B cell (primary cell): ENCODE measurements at regions not wholly inside any gene's neighbourhood (a gene's known extent, or its start where the extent isn't known, plus 50 kb on each side); places are given as distances from the start of the nearest gene placed in this dataset.

Source experiments
- ATAC-seq: fragments of 200-7000 bp; cut with Tn5 transposase; one replicate; pipeline ENCODE4 v1.10.0; 2021; ENCODE audit warnings: low read depth, mild to moderate bottlenecking, moderate number of reproducible peaks, moderate library complexity
- CTCF ChIA-PET: fragments of 350-600 bp; sonication (Branson Sonifier 250); formaldehyde crosslinking; loops from one replicate; lab custom pipeline; 2021; ENCODE audit warnings: antibody characterized with exemption, inconsistent platforms; lab: Charles Lee
- POLR2A ChIA-PET: fragments of 350-600 bp; sonication (Branson Sonifier 250); formaldehyde crosslinking; loops from one replicate; lab custom pipeline; 2021; ENCODE audit warnings: antibody characterized with exemption; lab: Charles Lee
- DNase-seq: peaks from one replicate; pipeline ENCODE4 v3.0.0; 2013
- H2AFZ ChIP-seq: 2 replicates; pipeline ENCODE4 v1.6.1; 2012; ENCODE audit warnings: mild to moderate bottlenecking, low read depth, low read length; ENCODE audit not compliant: insufficient read depth, poor library complexity, severe bottlenecking
- H3K27ac ChIP-seq, 2 donors: 1 replicate in 1 of 2; 2 replicates in 1 of 2; pipeline ENCODE4 v1.5.1; 2012 to 2013; ENCODE audit warnings: low read length in 2 of 2, mild to moderate bottlenecking in 2 of 2, moderate library complexity in 1 of 2
- H3K27me3 ChIP-seq, 4 experiments: fragments of 200-600 bp in 1 of 4; sonication (generic) in 1 of 4; replicated peaks in 1 of 4; 1 replicate in 2 of 4; 2 replicates in 2 of 4; pipeline versions ENCODE4 v1.6.1 to v1.7.0; 2013 to 2016; ENCODE audit warnings: low read length in 3 of 4, mild to moderate bottlenecking in 2 of 4, mixed read lengths in 1 of 4, moderate library complexity in 1 of 4; ENCODE audit not compliant: insufficient read depth in 4 of 4, control insufficient read depth in 3 of 4; ENCODE audit errors: control extremely low read depth in 1 of 4
- H3K36me3 ChIP-seq, 2 experiments: replicated peaks in 1 of 2; 1 replicate in 1 of 2; 2 replicates in 1 of 2; pipeline versions ENCODE4 v1.6.1 to v1.7.1; 2013; ENCODE audit warnings: low read length in 1 of 2; ENCODE audit not compliant: insufficient read depth in 2 of 2, control insufficient read depth in 1 of 2; ENCODE audit errors: control extremely low read depth in 1 of 2, extremely low read depth in 1 of 2
- H3K4me1 ChIP-seq, 2 donors: fragments of 200-600 bp in 1 of 2; sonication (generic) in 1 of 2; 1 replicate in 1 of 2; 2 replicates in 1 of 2; pipeline versions ENCODE4 v1.5.1 to v1.6.1; 2013 to 2017; ENCODE audit warnings: low read length in 2 of 2; ENCODE audit not compliant: control insufficient read depth in 2 of 2, insufficient read depth in 2 of 2
- H3K4me2 ChIP-seq: replicated peaks from 2 replicates; pipeline ENCODE3; 2012; ENCODE audit warnings: mild to moderate bottlenecking, low read depth, low read length; ENCODE audit not compliant: poor library complexity, severe bottlenecking
- H3K4me3 ChIP-seq, 5 experiments: fragments of 200-600 bp in 1 of 5; sonication (generic) in 1 of 5; 1 replicate in 3 of 5; 2 replicates in 2 of 5; pipeline versions ENCODE4 v1.5.1 to v1.7.0; 2011 to 2016; ENCODE audit warnings: low read length in 4 of 5, mild to moderate bottlenecking in 4 of 5, low read depth in 2 of 5, control low read depth in 1 of 5, moderate library complexity in 1 of 5; ENCODE audit not compliant: insufficient read depth in 1 of 5; ENCODE audit errors: control extremely low read depth in 1 of 5, extremely low read depth in 1 of 5
- H3K79me2 ChIP-seq: fragments of 200-600 bp; sonication (generic); one replicate; pipeline ENCODE4 v1.6.0; 2016; ENCODE audit warnings: low read length; ENCODE audit not compliant: control insufficient read depth, insufficient read depth
- H3K9ac ChIP-seq: fragments of 200-600 bp; sonication (generic); 2 replicates; pipeline ENCODE4 v1.6.1; 2017; ENCODE audit warnings: mild to moderate bottlenecking, low read length, moderate library complexity
- H3K9me3 ChIP-seq, 3 donors: one replicate each; pipeline versions ENCODE4 v1.6.1 to v1.7.1; 2013; ENCODE audit warnings: low read length in 2 of 3; ENCODE audit not compliant: control insufficient read depth in 2 of 3, insufficient read depth in 1 of 3; ENCODE audit errors: control extremely low read depth in 1 of 3
- H4K20me1 ChIP-seq: 2 replicates; pipeline ENCODE4 v1.6.0; 2012; ENCODE audit warnings: mild to moderate bottlenecking, low read length; ENCODE audit not compliant: insufficient read depth, control insufficient read depth, poor library complexity, severe bottlenecking
- H3K27ac Mint-ChIP-seq: one replicate; pipeline ENCODE4 v1.8.0; 2021; ENCODE audit warnings: mixed read lengths
- H3K27me3 Mint-ChIP-seq: one replicate; pipeline ENCODE4 v1.8.0; 2021; ENCODE audit warnings: mixed read lengths
- H3K4me1 Mint-ChIP-seq: one replicate; pipeline ENCODE4 v1.8.0; 2021; ENCODE audit warnings: mixed read lengths
- H3K4me3 Mint-ChIP-seq: one replicate; pipeline ENCODE4 v1.8.0; 2021; ENCODE audit warnings: mixed read lengths
- H3K9me3 Mint-ChIP-seq: one replicate; pipeline ENCODE4 v1.8.0; 2022; ENCODE audit warnings: mixed read lengths; ENCODE audit not compliant: insufficient read depth
- EZH2 ChIP-seq: IDR thresholded peaks from 2 replicates; pipeline ENCODE4 v1.6.1; 2012; ENCODE audit warnings: borderline replicate concordance, low read depth, mild to moderate bottlenecking, moderate library complexity, low read length; ENCODE audit not compliant: insufficient read depth, poor library complexity, severe bottlenecking
- WGBS: methylation state at CpG from one replicate; pipeline ENCODE4 v1.1.5; 2013; ENCODE audit warnings: missing lambda C conversion rate; ENCODE audit not compliant: insufficient coverage; 5-methylcytosine and 5-hydroxymethylcytosine counted together
- intact Hi-C: fragments of 100-400 bp; cut with micrococcal nuclease; formaldehyde crosslinking; loops from one replicate; pipeline ENCODE4 v1.10.0; 2022
- TF ChIP-seq, protein P1 (sequence below): fragments of 200-600 bp; IDR thresholded peaks from one replicate; pipeline ENCODE4 v1.8.0; 2022; ENCODE audit warnings: antibody characterized with exemption, mild to moderate bottlenecking

DNA sequence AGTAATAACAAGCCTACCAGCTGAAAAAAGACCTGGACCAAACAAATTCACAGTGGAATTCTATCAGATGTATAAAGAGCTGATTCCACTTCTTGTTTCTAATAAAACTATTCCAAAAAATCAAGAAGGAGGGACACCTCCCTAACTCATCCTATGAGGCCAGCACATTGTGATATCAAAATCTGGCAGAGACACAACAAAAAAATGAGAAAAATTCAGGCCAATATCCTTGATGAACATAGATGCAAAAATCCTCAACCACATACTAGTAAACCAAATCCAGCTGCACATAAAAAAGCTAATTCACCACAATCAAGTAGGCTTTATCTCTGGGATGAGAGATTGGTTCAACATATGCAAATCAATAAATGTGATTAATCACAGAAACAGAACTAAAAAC, 147.9 kb upstream of the NEIL3 start:
- no peaks in the 10 kb centered on the region for H3K36me3 ChIP-seq
- Mint-ChIP-seq H3K27ac (no peak overlapping the region), H3K27me3 (no peaks in the 10 kb centered on the region), H3K4me1 (no peaks in the 10 kb centered on the region), H3K9me3 (peaks cover 2% of the 10 kb centered on the region), H3K4me3 (no peak overlapping the region)
- H3K27ac ChIP-seq = no peak overlapping the region
- no peaks in the 10 kb centered on the region for H3K9me3 ChIP-seq
- intact Hi-C loops = no loop called here
- no peak for TF ChIP-seq EZH2
- TF ChIP-seq, protein P1, sequence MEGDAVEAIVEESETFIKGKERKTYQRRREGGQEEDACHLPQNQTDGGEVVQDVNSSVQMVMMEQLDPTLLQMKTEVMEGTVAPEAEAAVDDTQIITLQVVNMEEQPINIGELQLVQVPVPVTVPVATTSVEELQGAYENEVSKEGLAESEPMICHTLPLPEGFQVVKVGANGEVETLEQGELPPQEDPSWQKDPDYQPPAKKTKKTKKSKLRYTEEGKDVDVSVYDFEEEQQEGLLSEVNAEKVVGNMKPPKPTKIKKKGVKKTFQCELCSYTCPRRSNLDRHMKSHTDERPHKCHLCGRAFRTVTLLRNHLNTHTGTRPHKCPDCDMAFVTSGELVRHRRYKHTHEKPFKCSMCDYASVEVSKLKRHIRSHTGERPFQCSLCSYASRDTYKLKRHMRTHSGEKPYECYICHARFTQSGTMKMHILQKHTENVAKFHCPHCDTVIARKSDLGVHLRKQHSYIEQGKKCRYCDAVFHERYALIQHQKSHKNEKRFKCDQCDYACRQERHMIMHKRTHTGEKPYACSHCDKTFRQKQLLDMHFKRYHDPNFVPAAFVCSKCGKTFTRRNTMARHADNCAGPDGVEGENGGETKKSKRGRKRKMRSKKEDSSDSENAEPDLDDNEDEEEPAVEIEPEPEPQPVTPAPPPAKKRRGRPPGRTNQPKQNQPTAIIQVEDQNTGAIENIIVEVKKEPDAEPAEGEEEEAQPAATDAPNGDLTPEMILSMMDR = no peak
- ChIA-PET POLR2A (no interaction called here), CTCF (no interaction called here)
- H2AFZ ChIP-seq = no peak overlapping the region
- H3K4me3 ChIP-seq = no peak overlapping the region
- H3K27me3 ChIP-seq = no peaks in the 10 kb centered on the region
- ATAC-seq = no peak
- no peaks in the 10 kb centered on the region for H4K20me1 ChIP-seq
- no peaks in the 10 kb centered on the region for H3K4me1 ChIP-seq
- no peak overlapping the region for H3K9ac ChIP-seq
- H3K79me2 ChIP-seq = no peaks in the 10 kb centered on the region
- H3K4me2 ChIP-seq = no peak overlapping the region
- DNase-seq = no peak

- no peaks in the 10 kb centered on the region for H3K79me2 ChIP-seq
- H3K4me3 ChIP-seq = no peak overlapping the region
- ChIA-PET CTCF (no interaction called here), POLR2A (no interaction called here)
- Mint-ChIP-seq H3K4me3 (no peak overlapping the region), H3K27ac (no peak overlapping the region), H3K9me3 (peaks cover 4% of the 10 kb centered on the region), H3K4me1 (no peaks in the 10 kb centered on the region), H3K27me3 (no peaks in the 10 kb centered on the region)
- intact Hi-C loops = no loop called here
- no peak overlapping the region for H3K4me2 ChIP-seq
- H3K9ac ChIP-seq = no peak overlapping the region
- TF ChIP-seq EZH2 = no peak
- TF ChIP-seq, protein P1 = no peak
- H3K27me3 ChIP-seq = no peaks in the 10 kb centered on the region
- H3K9me3 ChIP-seq = no peaks in the 10 kb centered on the region
- no peak overlapping the region for H3K27ac ChIP-seq
- no peak overlapping the region for H2AFZ ChIP-seq
- ATAC-seq (no peak), DNase-seq (no peak)
- WGBS = 100% methylated on average over 1 of the region's 4 CpGs
- H3K36me3 ChIP-seq = no peaks in the 10 kb centered on the region
- no peaks in the 10 kb centered on the region for H4K20me1 ChIP-seq
- H3K4me1 ChIP-seq = no peaks in the 10 kb centered on the region
Observed at GRCh38 chr4:177163532-177163931, 146.1 kb upstream of the NEIL3 start.
